ENCODE measurements at regions not wholly inside any gene's neighbourhood (a gene's known extent, or its start where the extent isn't known, plus 50 kb on each side); places are given as distances from the start of the nearest gene placed in this dataset.

DNA sequence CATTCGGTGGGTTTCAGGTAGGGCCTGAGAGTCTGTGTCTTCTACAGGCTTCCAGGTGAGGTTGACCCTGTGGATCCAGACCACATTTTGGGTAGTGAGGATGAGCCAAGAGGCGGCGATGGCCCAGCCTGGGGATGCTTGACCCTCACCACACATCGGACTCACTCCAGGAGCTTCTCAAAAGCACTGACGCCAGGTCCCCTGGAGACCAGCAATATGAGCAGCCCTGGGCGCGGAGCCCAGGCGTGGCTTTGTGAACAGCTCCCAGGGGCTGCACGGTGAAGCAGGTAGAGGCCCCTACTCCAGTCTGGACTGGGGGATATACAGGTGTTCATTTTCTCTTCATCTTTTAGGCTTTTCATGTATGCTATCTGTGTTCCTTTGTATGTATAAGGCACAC lies 139.7 kb upstream of the PCBD1 start (continued):
- TF ChIP-seq, protein P1, sequence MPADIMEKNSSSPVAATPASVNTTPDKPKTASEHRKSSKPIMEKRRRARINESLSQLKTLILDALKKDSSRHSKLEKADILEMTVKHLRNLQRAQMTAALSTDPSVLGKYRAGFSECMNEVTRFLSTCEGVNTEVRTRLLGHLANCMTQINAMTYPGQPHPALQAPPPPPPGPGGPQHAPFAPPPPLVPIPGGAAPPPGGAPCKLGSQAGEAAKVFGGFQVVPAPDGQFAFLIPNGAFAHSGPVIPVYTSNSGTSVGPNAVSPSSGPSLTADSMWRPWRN (IDR thresholded peaks at IDR 0.05; ENCODE audit: low read depth) = no peak

DNA sequence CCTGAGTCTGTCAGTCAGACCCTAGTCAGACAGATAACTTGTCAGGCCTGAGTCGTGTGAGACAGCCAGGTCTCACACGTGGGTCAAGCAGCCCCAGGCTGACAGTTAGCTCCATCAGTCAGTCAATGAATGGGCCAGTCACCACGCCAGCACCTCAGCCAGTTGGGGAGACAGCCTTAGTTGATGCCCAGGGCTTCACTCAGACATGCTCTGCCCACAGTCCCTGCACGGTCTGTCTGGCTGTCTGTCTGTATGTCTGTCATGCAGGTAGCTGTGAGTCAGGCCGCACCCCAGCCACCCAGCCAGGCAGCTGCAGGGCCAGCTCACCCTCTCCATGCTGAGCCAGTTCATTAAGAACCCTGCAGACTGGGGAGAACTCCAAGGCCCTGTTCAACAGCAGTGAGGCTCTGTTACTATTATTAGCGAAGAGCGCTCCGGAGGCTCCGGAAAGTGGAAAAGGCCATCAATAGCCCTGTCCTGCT lies 141.1 kb upstream of the PCBD1 start:
- peaks cover 23 to 83% of the 10 kb centered on the region in 2 experiments for H3K27me3 ChIP-seq (ENCODE audit: control insufficient read depth in 2 of 2, insufficient read depth in 2 of 2, low read length in 2 of 2)
- in situ Hi-C loops (cut with MboI) = no loop called here
- H3K9me3 ChIP-seq (replicated peaks; ENCODE audit: control insufficient read depth, insufficient read depth, low read depth, low read length) = no peaks in the 10 kb centered on the region
- FAIRE-seq (no peak), ATAC-seq (no peak; the same call in 2 of the 3 replicates), DNase-seq (ENCODE audit: extremely low read depth in 1 of 4, low spot score in 3 of 4) (no peak)
- no peak overlapping the region for H3K4me3 ChIP-seq
- H3K27ac ChIP-seq (ENCODE audit: extremely low read depth, low read depth, low read length) = no peak overlapping the region
- TF ChIP-seq ZBTB1 (CRISPR knock-in tag; IDR thresholded peaks at IDR 0.05; ENCODE audit: borderline replicate concordance, low read depth) (no peak), FOXJ3 (CRISPR knock-in tag; IDR thresholded peaks at IDR 0.05) (no peak), RBFOX2 (IDR thresholded peaks at IDR 0.05; ENCODE audit: low read depth, low read length) (no peak), EWSR1 (IDR thresholded peaks at IDR 0.05; ENCODE audit: borderline replicate concordance, low read depth, partially characterized antibody) (no peak)
- TF ChIP-seq, protein P2, sequence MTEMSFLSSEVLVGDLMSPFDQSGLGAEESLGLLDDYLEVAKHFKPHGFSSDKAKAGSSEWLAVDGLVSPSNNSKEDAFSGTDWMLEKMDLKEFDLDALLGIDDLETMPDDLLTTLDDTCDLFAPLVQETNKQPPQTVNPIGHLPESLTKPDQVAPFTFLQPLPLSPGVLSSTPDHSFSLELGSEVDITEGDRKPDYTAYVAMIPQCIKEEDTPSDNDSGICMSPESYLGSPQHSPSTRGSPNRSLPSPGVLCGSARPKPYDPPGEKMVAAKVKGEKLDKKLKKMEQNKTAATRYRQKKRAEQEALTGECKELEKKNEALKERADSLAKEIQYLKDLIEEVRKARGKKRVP (CRISPR knock-in tag; IDR thresholded peaks at IDR 0.05) = no peak
- intact Hi-C loops (cut with micrococcal nuclease) = no loop called here
- H3K36me3 ChIP-seq (ENCODE audit: control insufficient read depth, insufficient read depth, low read length) = no peaks in the 10 kb centered on the region
- WGBS (ENCODE audit: insufficient coverage, low coverage, missing lambda C conversion rate) = 2% methylated on average over 9 of the region's 9 CpGs
- no peaks in the 10 kb centered on the region for H3K79me2 ChIP-seq (ENCODE audit: control insufficient read depth, insufficient read depth, low read length)
- ChIA-PET CTCF (ENCODE audit: low intra/inter-chr PET ratio) (no interaction called here), POLR2A (no interaction called here)
- peaks cover 3% of the 10 kb centered on the region; the same call in 1 of the 2 replicates for H4K20me1 ChIP-seq (replicated peaks; ENCODE audit: control insufficient read depth, insufficient read depth, low read length)
- no peak overlapping the region for H3K9ac ChIP-seq (ENCODE audit: insufficient read depth in 1 of 2, low read depth in 2 of 2, low read length in 2 of 2)
- no peak overlapping the region for H2AFZ ChIP-seq (ENCODE audit: low read depth, low read length)
- H3K4me2 ChIP-seq (ENCODE audit: insufficient read depth, low read length) = no peak overlapping the region
- no peaks in the 10 kb centered on the region for H3K9me1 ChIP-seq (ENCODE audit: control insufficient read depth, insufficient read depth, low read length)
- peaks cover 0 to 3% of the 10 kb centered on the region in 2 experiments; a peak in 1 of 5 replicates for H3K4me1 ChIP-seq (replicated peaks in 1 of 2; ENCODE audit: control insufficient read depth in 2 of 2, insufficient read depth in 2 of 2, low read length in 2 of 2)
- no TSS peak for BruUV-seq (replicated peaks)

Measured in K562 (cell line).